ENCODE measurements at regions not wholly inside any gene's neighbourhood (a gene's known extent, or its start where the extent isn't known, plus 50 kb on each side); places are given as distances from the start of the nearest gene placed in this dataset.

DNA sequence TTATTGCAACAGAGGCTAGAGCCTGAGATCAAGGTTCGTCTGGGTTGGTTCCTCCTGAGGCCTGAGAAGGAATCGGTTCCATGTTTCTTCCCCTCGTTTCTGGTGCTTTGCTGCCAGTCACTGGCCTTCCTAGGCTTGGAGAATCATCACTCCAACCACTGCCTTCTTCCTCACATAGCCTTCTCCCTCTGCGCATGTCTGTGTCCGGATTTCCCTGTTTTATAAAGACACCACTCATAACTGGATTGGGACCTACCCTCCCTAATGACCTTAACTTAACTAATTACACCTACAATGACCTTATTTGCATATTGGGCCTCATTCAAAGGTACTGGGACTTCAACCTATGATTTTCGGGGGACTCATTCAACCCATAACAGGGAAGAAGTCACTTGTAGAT, 119.8 kb upstream of the CCDC68 start:
- no peaks in the 10 kb centered on the region for H3K79me2 ChIP-seq (ENCODE audit: insufficient read depth, low read length)
- H3K36me3 ChIP-seq (ENCODE audit: control insufficient read depth in 1 of 2, insufficient read depth in 2 of 2, low read length in 2 of 2), result no peaks in the 10 kb centered on the region
- H3K9me2 ChIP-seq (ENCODE audit: insufficient read depth), result no peaks in the 10 kb centered on the region
- H3K4me2 ChIP-seq (ENCODE audit: low read length), result no peak overlapping the region
- ChIA-PET RAD21 (ENCODE audit: low non-redundant PET in 1 of 2, low total read pairs in 2 of 2, uncharacterized antibody in 2 of 2, unreplicated experiment in 2 of 2) (no interaction called here), POLR2A (no interaction called here), CTCF (no interaction called here)
- ATAC-seq (no peak), DNase-seq (ENCODE audit: low read depth, low spot score) (no peak)
- H3K4me1 ChIP-seq (ENCODE audit: control insufficient read depth in 1 of 2, insufficient read depth in 2 of 2, low read length in 2 of 2), result no peaks in the 10 kb centered on the region
- no peaks in the 10 kb centered on the region for H4K20me1 ChIP-seq (ENCODE audit: insufficient read depth)
- H2AFZ ChIP-seq (ENCODE audit: low read depth, low read length, poor library complexity, severe bottlenecking), result no peak overlapping the region
- H3K9ac ChIP-seq (ENCODE audit: low read length), result no peak overlapping the region
- no peak for TF ChIP-seq ZNF274 (IDR thresholded peaks at IDR 0.05; ENCODE audit: low read depth, low read length)
- no peak for TF ChIP-seq FOSL1 (IDR thresholded peaks at IDR 0.05; ENCODE audit: low read depth)
- TF ChIP-seq, protein P1, sequence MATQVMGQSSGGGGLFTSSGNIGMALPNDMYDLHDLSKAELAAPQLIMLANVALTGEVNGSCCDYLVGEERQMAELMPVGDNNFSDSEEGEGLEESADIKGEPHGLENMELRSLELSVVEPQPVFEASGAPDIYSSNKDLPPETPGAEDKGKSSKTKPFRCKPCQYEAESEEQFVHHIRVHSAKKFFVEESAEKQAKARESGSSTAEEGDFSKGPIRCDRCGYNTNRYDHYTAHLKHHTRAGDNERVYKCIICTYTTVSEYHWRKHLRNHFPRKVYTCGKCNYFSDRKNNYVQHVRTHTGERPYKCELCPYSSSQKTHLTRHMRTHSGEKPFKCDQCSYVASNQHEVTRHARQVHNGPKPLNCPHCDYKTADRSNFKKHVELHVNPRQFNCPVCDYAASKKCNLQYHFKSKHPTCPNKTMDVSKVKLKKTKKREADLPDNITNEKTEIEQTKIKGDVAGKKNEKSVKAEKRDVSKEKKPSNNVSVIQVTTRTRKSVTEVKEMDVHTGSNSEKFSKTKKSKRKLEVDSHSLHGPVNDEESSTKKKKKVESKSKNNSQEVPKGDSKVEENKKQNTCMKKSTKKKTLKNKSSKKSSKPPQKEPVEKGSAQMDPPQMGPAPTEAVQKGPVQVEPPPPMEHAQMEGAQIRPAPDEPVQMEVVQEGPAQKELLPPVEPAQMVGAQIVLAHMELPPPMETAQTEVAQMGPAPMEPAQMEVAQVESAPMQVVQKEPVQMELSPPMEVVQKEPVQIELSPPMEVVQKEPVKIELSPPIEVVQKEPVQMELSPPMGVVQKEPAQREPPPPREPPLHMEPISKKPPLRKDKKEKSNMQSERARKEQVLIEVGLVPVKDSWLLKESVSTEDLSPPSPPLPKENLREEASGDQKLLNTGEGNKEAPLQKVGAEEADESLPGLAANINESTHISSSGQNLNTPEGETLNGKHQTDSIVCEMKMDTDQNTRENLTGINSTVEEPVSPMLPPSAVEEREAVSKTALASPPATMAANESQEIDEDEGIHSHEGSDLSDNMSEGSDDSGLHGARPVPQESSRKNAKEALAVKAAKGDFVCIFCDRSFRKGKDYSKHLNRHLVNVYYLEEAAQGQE (IDR thresholded peaks at IDR 0.05; ENCODE audit: low read depth), result no peak
- no peak for TF ChIP-seq POLR2A (IDR thresholded peaks at IDR 0.05; ENCODE audit: borderline replicate concordance, extremely low read depth, insufficient read depth, insufficient read length)
- TF ChIP-seq SRF (IDR thresholded peaks at IDR 0.05; ENCODE audit: low read depth), result no peak
- TF ChIP-seq TCF7L2 (IDR thresholded peaks at IDR 0.05; ENCODE audit: borderline replicate concordance, extremely low read depth, insufficient read depth, insufficient read length), result no peak
- TF ChIP-seq RAD21 (IDR thresholded peaks at IDR 0.05; ENCODE audit: low read depth), result no peak
- no peak for TF ChIP-seq ZFX (IDR thresholded peaks at IDR 0.05)
- no peak overlapping the region for H3K27ac ChIP-seq (ENCODE audit: low read depth, low read length)
- intact Hi-C loops (cut with micrococcal nuclease), result no loop called here
- no TSS peak for BruUV-seq (replicated peaks)
- no peaks in the 10 kb centered on the region for H3K9me3 ChIP-seq (ENCODE audit: control insufficient read depth in 1 of 2, insufficient read depth in 1 of 2, low read depth in 1 of 2, low read length in 2 of 2)
- no peak overlapping the region for H3K4me3 ChIP-seq (replicated peaks in 1 of 2; ENCODE audit: low read depth in 1 of 2, low read length in 2 of 2)
- no peaks in the 10 kb centered on the region for H3K27me3 ChIP-seq (ENCODE audit: insufficient read depth, low read length)

All from HCT116 (cell line).